DOHH2 (cell line): ENCODE measurements at regions not wholly inside any gene's neighbourhood (a gene's known extent, or its start where the extent isn't known, plus 50 kb on each side); places are given as distances from the start of the nearest gene placed in this dataset.

ENCODE experiments used
- H3F3A ChIP-seq: fragments of 200-600 bp; sonication (generic), shearing (Covaris generic); 2 replicates; pipeline ENCODE4 v1.6.0; 2016; ENCODE audit warnings: antibody characterized with exemption, mild to moderate bottlenecking; ENCODE audit not compliant: control insufficient read depth, insufficient read depth
- H3K27ac ChIP-seq: fragments of 200-600 bp; sonication (generic); 2 replicates; pipeline ENCODE4 v1.5.1; 2014; ENCODE audit warnings: low read depth, mild to moderate bottlenecking, low read length, moderate library complexity
- H3K27me3 ChIP-seq: fragments of 200-600 bp; sonication (generic); 2 replicates; pipeline ENCODE4 v1.6.1; 2014; ENCODE audit warnings: mild to moderate bottlenecking, low read length, mixed read lengths; ENCODE audit not compliant: control insufficient read depth
- H3K36me3 ChIP-seq: fragments of 200-600 bp; sonication (generic); 2 replicates; pipeline ENCODE4 v1.6.1; 2014; ENCODE audit warnings: mild to moderate bottlenecking, low read length, moderate library complexity, mixed read lengths; ENCODE audit not compliant: control insufficient read depth
- H3K4me1 ChIP-seq: fragments of 200-600 bp; sonication (generic); 2 replicates; pipeline ENCODE4 v1.6.1; 2014; ENCODE audit warnings: mild to moderate bottlenecking, low read length, mixed read lengths; ENCODE audit not compliant: control insufficient read depth
- H3K4me2 ChIP-seq: fragments of 200-600 bp; sonication (generic); 2 replicates; pipeline ENCODE4 v1.6.0; 2014; ENCODE audit warnings: mild to moderate bottlenecking, low read length, moderate library complexity
- H3K4me3 ChIP-seq: fragments of 200-600 bp; sonication (generic); 2 replicates; pipeline ENCODE4 v1.5.1; 2014; ENCODE audit warnings: mild to moderate bottlenecking, low read length, mixed read lengths
- H3K79me2 ChIP-seq: fragments of 200-600 bp; sonication (generic); 2 replicates; pipeline ENCODE4 v1.6.1; 2014; ENCODE audit warnings: mild to moderate bottlenecking, low read length, mixed read lengths; ENCODE audit not compliant: control insufficient read depth
- H3K9me2 ChIP-seq: fragments of 200-600 bp; sonication (generic); replicated peaks from 2 replicates; pipeline ENCODE4 v1.6.1; 2014; ENCODE audit warnings: mild to moderate bottlenecking, low read length, mixed read lengths; ENCODE audit not compliant: control insufficient read depth
- H3K9me3 ChIP-seq: fragments of 200-600 bp; sonication (generic); 2 replicates; pipeline ENCODE4 v1.6.1; 2014; ENCODE audit warnings: antibody characterized with exemption, low read length, mixed read lengths; ENCODE audit not compliant: control insufficient read depth, insufficient read depth
- H4K20me1 ChIP-seq: fragments of 200-600 bp; sonication (generic); 2 replicates; pipeline ENCODE4 v1.6.0; 2014; ENCODE audit warnings: low read depth, mild to moderate bottlenecking, antibody characterized with exemption, low read length, moderate library complexity; ENCODE audit not compliant: control insufficient read depth, insufficient read depth
- CTCF ChIP-seq: fragments of 200-600 bp; sonication (generic); IDR thresholded peaks from one replicate; pipeline ENCODE4 v1.5.1; 2014; ENCODE audit warnings: antibody characterized with exemption, mild to moderate bottlenecking, low read depth, low read length; ENCODE audit not compliant: poor library complexity, severe bottlenecking
- EZH2phosphoT487 ChIP-seq: fragments of 200-600 bp; sonication (generic); IDR thresholded peaks from 2 replicates; pipeline ENCODE4 v1.6.1; 2017; ENCODE audit warnings: borderline replicate concordance, mild to moderate bottlenecking, antibody characterized with exemption, low read length, moderate library complexity, mixed read lengths

- Histone ChIP-seq H3K4me3 (no peak overlapping the region), H4K20me1 (no peaks in the 10 kb centered on the region), H3K27me3 (no peaks in the 10 kb centered on the region), H3K36me3 (no peaks in the 10 kb centered on the region), H3K79me2 (no peaks in the 10 kb centered on the region), H3K9me2 (no peaks in the 10 kb centered on the region), H3K4me2 (no peak overlapping the region), H3F3A (no peaks in the 10 kb centered on the region), H3K9me3 (peaks cover 8% of the 10 kb centered on the region), H3K27ac (no peak overlapping the region), H3K4me1 (no peaks in the 10 kb centered on the region)
- TF ChIP-seq EZH2phosphoT487 = no peak
- no peak for TF ChIP-seq CTCF
Measured at GRCh38 chr2:16204886-16205620, 264.7 kb downstream of the MYCN start.

- no peaks in the 10 kb centered on the region for H3K4me1 ChIP-seq
- H3K79me2 ChIP-seq = no peaks in the 10 kb centered on the region
Measured at GRCh38 chr2:16204251-16204650, 263.9 kb downstream of the MYCN start.

GRCh38 chr2:16203691-16204090 lies 263.3 kb downstream of the MYCN start:
- H3F3A ChIP-seq = no peaks in the 10 kb centered on the region
- no peak overlapping the region for H3K4me2 ChIP-seq
- H3K4me3 ChIP-seq = no peak overlapping the region
- H3K27ac ChIP-seq = no peak overlapping the region
- H3K79me2 ChIP-seq = no peaks in the 10 kb centered on the region
- TF ChIP-seq EZH2phosphoT487 = no peak
- H3K9me3 ChIP-seq = peaks cover 5% of the 10 kb centered on the region
- no peaks in the 10 kb centered on the region for H3K9me2 ChIP-seq
- no peaks in the 10 kb centered on the region for H4K20me1 ChIP-seq
- no peaks in the 10 kb centered on the region for H3K27me3 ChIP-seq
- no peaks in the 10 kb centered on the region for H3K36me3 ChIP-seq
- H3K4me1 ChIP-seq = no peaks in the 10 kb centered on the region

More at GRCh38 chr2:16204251-16204650, 263.9 kb downstream of the MYCN start:
- TF ChIP-seq EZH2phosphoT487 (no peak), CTCF (no peak)
- no peak overlapping the region for H3K4me3 ChIP-seq
- no peaks in the 10 kb centered on the region for H3K9me2 ChIP-seq
- no peaks in the 10 kb centered on the region for H3K36me3 ChIP-seq
- no peaks in the 10 kb centered on the region for H3F3A ChIP-seq
- no peak overlapping the region for H3K4me2 ChIP-seq
- H3K27ac ChIP-seq = no peak overlapping the region
- no peaks in the 10 kb centered on the region for H4K20me1 ChIP-seq
- no peaks in the 10 kb centered on the region for H3K27me3 ChIP-seq
- peaks cover 8% of the 10 kb centered on the region for H3K9me3 ChIP-seq

- Histone ChIP-seq H3K79me2 (no peaks in the 10 kb centered on the region), H3K9me3 (no peaks in the 10 kb centered on the region), H3K4me1 (no peaks in the 10 kb centered on the region), H4K20me1 (no peaks in the 10 kb centered on the region), H3K27me3 (no peaks in the 10 kb centered on the region), H3K27ac (no peak overlapping the region), H3K4me3 (no peak overlapping the region), H3F3A (no peaks in the 10 kb centered on the region), H3K36me3 (no peaks in the 10 kb centered on the region), H3K4me2 (no peak overlapping the region), H3K9me2 (no peaks in the 10 kb centered on the region)
- TF ChIP-seq CTCF (no peak), EZH2phosphoT487 (no peak)
Measured at GRCh38 chr2:16203069-16203468, 262.7 kb downstream of the MYCN start.
